Endothelial cell of umbilical vein (primary cell): ENCODE measurements at regions not wholly inside any gene's neighbourhood (a gene's known extent, or its start where the extent isn't known, plus 50 kb on each side); places are given as distances from the start of the nearest gene placed in this dataset.

Source experiments
- CTCF ChIP-seq, 2 donors: IDR thresholded peaks; 1 replicate in 1 of 2; 2 replicates in 1 of 2; pipeline ENCODE4 v1.5.1; 2011; ENCODE audit warnings: low read length in 2 of 2, mild to moderate bottlenecking in 2 of 2, moderate library complexity in 2 of 2, control low read depth in 1 of 2, inconsistent platforms in 1 of 2, low read depth in 1 of 2; ENCODE audit not compliant: insufficient read depth in 1 of 2; ENCODE audit errors: extremely low read depth in 1 of 2
- POLR2A ChIP-seq: IDR thresholded peaks from 2 replicates; pipeline ENCODE4 v1.6.1; 2012; ENCODE audit warnings: low read depth, mild to moderate bottlenecking, control low read depth, low read length

- TF ChIP-seq POLR2A: no peak
- no peak for TF ChIP-seq CTCF (IDR thresholded peaks at IDR 0.05; ENCODE audit: extremely low read depth in 1 of 2, insufficient read depth in 1 of 2, low read depth in 1 of 2, low read length in 2 of 2)
Observed at GRCh38 chr6:51369485-51369884, 550.8 kb downstream of the TFAP2B start.
